OCI-LY1 (cell line): ENCODE measurements at regions not wholly inside any gene's neighbourhood (a gene's known extent, or its start where the extent isn't known, plus 50 kb on each side); places are given as distances from the start of the nearest gene placed in this dataset.

Experiments used
- CTCF ChIP-seq: fragments of 200-600 bp; sonication (generic), shearing (Covaris generic); IDR thresholded peaks from 2 replicates; pipeline ENCODE4 v1.5.1; 2017; ENCODE audit warnings: mild to moderate bottlenecking, antibody characterized with exemption, low read length, moderate library complexity, mixed read lengths
- EZH2 ChIP-seq: fragments of 200-600 bp; sonication (generic), shearing (Covaris generic); IDR thresholded peaks from 2 replicates; pipeline ENCODE4 v1.8.0; 2017; ENCODE audit warnings: borderline replicate concordance, mixed run types, mild to moderate bottlenecking, antibody characterized with exemption, low read length, moderate library complexity, mixed read lengths

- TF ChIP-seq EZH2 (no peak), CTCF (no peak)
Measured at GRCh38 chr12:88908345-88908744, 328.1 kb upstream of the KITLG start.
